ENCODE measurements at regions not wholly inside any gene's neighbourhood (a gene's known extent, or its start where the extent isn't known, plus 50 kb on each side); places are given as distances from the start of the nearest gene placed in this dataset.

- no peaks in the 10 kb centered on the region for H3K9me3 ChIP-seq (ENCODE audit: low read length)
- ChIA-PET CTCF (ENCODE audit: low intra/inter-chr PET ratio, low total read pairs) (no interaction called here), POLR2A (interaction anchor here (0.9 to 1.7 kb wide), 2 partner anchors 15 to 207 kb away, joined by 3 to 5 read pairs; no protein-coding TSS in a partner anchor)
- in situ Hi-C loops (cut with HindIII; ENCODE audit: extremely low pct_ligation_motif_present, low pct_unique_long_range_greater_than_20kb) (no loop called here), intact Hi-C loops (cut with micrococcal nuclease; ENCODE audit: unreplicated experiment) (no loop called here)
- H3K4me1 ChIP-seq (ENCODE audit: insufficient read depth, low read length) = peaks cover 52% of the 10 kb centered on the region
- no peak overlapping the region for H3K9ac ChIP-seq (ENCODE audit: insufficient read depth, low read depth, low read length)
- TF ChIP-seq KDM2A (CRISPR knock-in tag; IDR thresholded peaks at IDR 0.05; ENCODE audit: borderline replicate concordance, low read depth) = no peak
- no peak for TF ChIP-seq HIC2 (CRISPR knock-in tag; IDR thresholded peaks at IDR 0.05; ENCODE audit: low read depth)
- no peak for TF ChIP-seq ZNF720 (CRISPR knock-in tag; IDR thresholded peaks at IDR 0.05)
- no peak for TF ChIP-seq ZNF432 (CRISPR knock-in tag; IDR thresholded peaks at IDR 0.05; ENCODE audit: borderline replicate concordance)
- no peak for TF ChIP-seq ZBTB7B (CRISPR knock-in tag; IDR thresholded peaks at IDR 0.05)
- no peak for TF ChIP-seq ARHGAP35 (CRISPR knock-in tag; IDR thresholded peaks at IDR 0.05; ENCODE audit: borderline replicate concordance)
- no peak for TF ChIP-seq ZSCAN30 (CRISPR knock-in tag; IDR thresholded peaks at IDR 0.05)
- no peak for TF ChIP-seq ZC3H4 (CRISPR knock-in tag; IDR thresholded peaks at IDR 0.05; ENCODE audit: borderline replicate concordance)
- TF ChIP-seq ZBTB10 (CRISPR knock-in tag; IDR thresholded peaks at IDR 0.05; ENCODE audit: borderline replicate concordance) = no peak
- TF ChIP-seq GLMP (CRISPR knock-in tag; IDR thresholded peaks at IDR 0.05; ENCODE audit: borderline replicate concordance) = no peak
- no peak for TF ChIP-seq CHCHD3 (CRISPR knock-in tag; IDR thresholded peaks at IDR 0.05)
- TF ChIP-seq ZNF616 (CRISPR knock-in tag; IDR thresholded peaks at IDR 0.05; ENCODE audit: low read depth) = no peak
- TF ChIP-seq ZSCAN31 (CRISPR knock-in tag; IDR thresholded peaks at IDR 0.05; ENCODE audit: low read depth) = no peak
- TF ChIP-seq MBD4 (IDR thresholded peaks at IDR 0.05; ENCODE audit: borderline replicate concordance, low read length) = no peak
- no peak overlapping the region for H3K4me2 ChIP-seq (ENCODE audit: low read depth, low read length)
- no peaks in the 10 kb centered on the region for H3K36me3 ChIP-seq (replicated peaks in 1 of 2; ENCODE audit: control insufficient read depth in 1 of 2, insufficient read depth in 2 of 2, low read length in 2 of 2)
- FAIRE-seq = no peak
- no peak overlapping the region for H3K4me3 ChIP-seq (replicated peaks in 1 of 3; ENCODE audit: insufficient read depth in 1 of 3, low read depth in 2 of 3, low read length in 3 of 3)
- no peak overlapping the region for H2AFZ ChIP-seq (ENCODE audit: low read length)
- no peak overlapping the region for H3K27ac ChIP-seq (ENCODE audit: extremely low read length, insufficient read depth, low read length)
- no peaks in the 10 kb centered on the region for H4K20me1 ChIP-seq (ENCODE audit: insufficient read depth, low read length)
- no peaks in the 10 kb centered on the region for H3K27me3 ChIP-seq (ENCODE audit: control insufficient read depth in 1 of 2, insufficient read depth in 2 of 2, low read length in 2 of 2)
- DNase-seq (ENCODE audit: low spot score) = no peak
- BruUV-seq (replicated peaks) = no TSS peak
- no peak for ATAC-seq
- WGBS (ENCODE audit: low lambda C conversion rate) = 78% methylated on average over 2 of the region's 2 CpGs
- no peaks in the 10 kb centered on the region for H3K79me2 ChIP-seq (ENCODE audit: insufficient read depth, low read length)
Observed at GRCh38 chr6:11413728-11414127, 123.8 kb upstream of the TMEM170B start.

All from HepG2 (cell line).